Epithelial cell of proximal tubule (primary cell): ENCODE measurements at regions not wholly inside any gene's neighbourhood (a gene's known extent, or its start where the extent isn't known, plus 50 kb on each side); places are given as distances from the start of the nearest gene placed in this dataset.

Source experiments
- DNase-seq: peaks from one replicate; pipeline ENCODE4 v3.0.0-alpha.2; 2011; ENCODE audit warnings: low read depth
- H3K4me3 ChIP-seq: 2 replicates; pipeline ENCODE4 v1.5.1; 2011; ENCODE audit warnings: low read depth, mild to moderate bottlenecking, low read length
- CTCF ChIP-seq: conservative IDR thresholded peaks from 2 replicates; pipeline ENCODE4 v1.5.1; 2012; ENCODE audit warnings: low read depth, mild to moderate bottlenecking, low read length

GRCh38 chr6:71529026-71529425, 240.4 kb downstream of the OGFRL1 start:
- H3K4me3 ChIP-seq: no peak overlapping the region
- no peak for TF ChIP-seq CTCF
- no peak for DNase-seq

GRCh38 chr6:71529769-71530168, 241.2 kb downstream of the OGFRL1 start:
- DNase-seq: no peak
- no peak for TF ChIP-seq CTCF
- H3K4me3 ChIP-seq: no peak overlapping the region

GRCh38 chr6:71531006-71531405, 242.4 kb downstream of the OGFRL1 start:
- no peak for TF ChIP-seq CTCF
- DNase-seq: no peak
- H3K4me3 ChIP-seq: no peak overlapping the region

- DNase-seq: no peak
- no peak overlapping the region for H3K4me3 ChIP-seq
- TF ChIP-seq CTCF: no peak
Measured at GRCh38 chr6:71531841-71532240, 243.2 kb downstream of the OGFRL1 start.

GRCh38 chr6:71533939-71534379, 245.3 kb downstream of the OGFRL1 start:
- no peak overlapping the region for H3K4me3 ChIP-seq
- no peak for DNase-seq
- TF ChIP-seq CTCF: peak; percentile 61

- DNase-seq: no peak
- no peak overlapping the region for H3K4me3 ChIP-seq
- TF ChIP-seq CTCF: no peak
Measured at GRCh38 chr6:71534921-71535320, 246.3 kb downstream of the OGFRL1 start.

- no peak for DNase-seq
- H3K4me3 ChIP-seq: no peak overlapping the region
- TF ChIP-seq CTCF: no peak
Measured at GRCh38 chr6:71537717-71538116, 249.1 kb downstream of the OGFRL1 start.
